ENCODE measurements at regions not wholly inside any gene's neighbourhood (a gene's known extent, or its start where the extent isn't known, plus 50 kb on each side); places are given as distances from the start of the nearest gene placed in this dataset.
"Not testable (repeated sequence)": the region's sequence is repeated elsewhere in the genome, so short reads cannot be mapped to it uniquely, and the experiment has no call there.

GRCh38 chr3:13233487-13234485, 160.6 kb upstream of the IQSEC1 start:
- no peak overlapping the region for H3K4me3 ChIP-seq (ENCODE audit: low read length)
- DNase-seq (ENCODE audit: low read depth), result no peak
- TF ChIP-seq CTCF (conservative IDR thresholded peaks at IDR 0.05; ENCODE audit: low read length), result no peak

GRCh38 chr3:13231781-13232666, 158.8 kb upstream of the IQSEC1 start:
- no peak overlapping the region for H3K4me3 ChIP-seq (ENCODE audit: low read length)
- DNase-seq (ENCODE audit: low read depth), result no peak
- no peak for TF ChIP-seq CTCF (conservative IDR thresholded peaks at IDR 0.05; ENCODE audit: low read length)

GRCh38 chr3:13229273-13229949, 156.2 kb upstream of the IQSEC1 start:
- H3K4me3 ChIP-seq (ENCODE audit: low read length), result no peak overlapping the region
- TF ChIP-seq CTCF (conservative IDR thresholded peaks at IDR 0.05; ENCODE audit: low read length), result peak; percentile 41
- DNase-seq (ENCODE audit: low read depth), result no peak

- DNase-seq (ENCODE audit: low read depth), result no peak
- H3K4me3 ChIP-seq (ENCODE audit: low read length), result no peak overlapping the region
- TF ChIP-seq CTCF (conservative IDR thresholded peaks at IDR 0.05; ENCODE audit: low read length), result no peak
These were observed 155.4 kb upstream of the IQSEC1 start for GRCh38 chr3:13228584-13228983.

- not testable (repeated sequence) for H3K4me3 ChIP-seq (ENCODE audit: low read length); DNase-seq (ENCODE audit: low read depth)
These were observed 154.9 kb upstream of the IQSEC1 start for GRCh38 chr3:13228169-13228568.

GRCh38 chr3:13227315-13228165, 154.3 kb upstream of the IQSEC1 start:
- no peak for TF ChIP-seq CTCF (conservative IDR thresholded peaks at IDR 0.05; ENCODE audit: low read length)
- no peak for DNase-seq (ENCODE audit: low read depth)
- H3K4me3 ChIP-seq (ENCODE audit: low read length), result no peak overlapping the region

Data from AG10803 (cell line).